Liver (tissue), 8 donors: ENCODE measurements at regions not wholly inside any gene's neighbourhood (a gene's known extent, or its start where the extent isn't known, plus 50 kb on each side); places are given as distances from the start of the nearest gene placed in this dataset.

ENCODE experiments used
- DNase-seq: peaks from one replicate; pipeline ENCODE4 v3.0.0-alpha.2; 2017; ENCODE audit warnings: low spot score
- H3K27ac ChIP-seq, 2 donors: one replicate each; pipeline ENCODE4 v1.7.0; 2013; ENCODE audit warnings: inconsistent platforms in 2 of 2, low read length in 2 of 2, control low read depth in 1 of 2, low read depth in 1 of 2, mild to moderate bottlenecking in 1 of 2
- H3K27me3 ChIP-seq, 4 donors: one replicate each; pipeline versions ENCODE4 v1.6.1 to v1.7.0; 2013; ENCODE audit warnings: low read length in 3 of 4, inconsistent platforms in 1 of 4, mild to moderate bottlenecking in 1 of 4, moderate library complexity in 1 of 4; ENCODE audit not compliant: control insufficient read depth in 4 of 4, insufficient read depth in 4 of 4
- H3K36me3 ChIP-seq, 4 donors: one replicate each; pipeline versions ENCODE4 v1.6.1 to v1.7.0; 2013; ENCODE audit warnings: low read length in 3 of 4, mild to moderate bottlenecking in 3 of 4, low read depth in 1 of 4, moderate library complexity in 1 of 4; ENCODE audit not compliant: control insufficient read depth in 4 of 4, insufficient read depth in 3 of 4
- H3K4me1 ChIP-seq, 4 donors: one replicate each; pipeline versions ENCODE4 v1.6.1 to v1.7.0; 2013; ENCODE audit warnings: low read length in 3 of 4, mild to moderate bottlenecking in 3 of 4, moderate library complexity in 1 of 4; ENCODE audit not compliant: control insufficient read depth in 4 of 4, insufficient read depth in 4 of 4
- H3K4me3 ChIP-seq, 3 donors: one replicate each; pipeline versions ENCODE4 v1.6.1 to v1.7.0; 2013; ENCODE audit warnings: low read length in 3 of 3, control low read depth in 1 of 3, low read depth in 1 of 3, mild to moderate bottlenecking in 1 of 3
- H3K9ac ChIP-seq, 2 donors: one replicate each; pipeline ENCODE4 v1.7.0; 2013; ENCODE audit warnings: low read length in 2 of 2, mild to moderate bottlenecking in 2 of 2, moderate library complexity in 2 of 2, control low read depth in 1 of 2, low read depth in 1 of 2
- H3K9me3 ChIP-seq, 4 donors: one replicate each; pipeline versions ENCODE4 v1.6.1 to v1.7.0; 2013; ENCODE audit warnings: low read length in 3 of 4; ENCODE audit not compliant: control insufficient read depth in 4 of 4
- ATF3 ChIP-seq: IDR thresholded peaks from 2 replicates; pipeline ENCODE4 v1.6.1; 2016; ENCODE audit warnings: antibody characterized with exemption
- CTCF ChIP-seq: fragments of 150-350 bp; IDR thresholded peaks from 2 replicates; pipeline ENCODE4 v1.5.1; 2017; ENCODE audit warnings: improper control_type of control experiment, low read depth, low read length; ENCODE audit not compliant: missing input control
- EGR1 ChIP-seq, 2 donors: IDR thresholded peaks; 2 replicates each; pipeline ENCODE4 v1.6.1; 2016 to 2018; ENCODE audit warnings: antibody characterized with exemption in 2 of 2, low read depth in 2 of 2
- FOXA1 ChIP-seq: IDR thresholded peaks from 2 replicates; pipeline ENCODE4 v1.6.1; 2016; ENCODE audit warnings: antibody characterized with exemption
- FOXA2 ChIP-seq: IDR thresholded peaks from 2 replicates; pipeline ENCODE4 v1.6.1; 2016; ENCODE audit warnings: antibody characterized with exemption
- GABPA ChIP-seq, 2 donors: IDR thresholded peaks in 1 of 2; conservative IDR thresholded peaks in 1 of 2; 2 replicates each; pipeline ENCODE4 v1.6.1; 2016; ENCODE audit warnings: antibody characterized with exemption in 2 of 2, mild to moderate bottlenecking in 1 of 2, moderate library complexity in 1 of 2
- HNF4A ChIP-seq, 2 donors: conservative IDR thresholded peaks; 2 replicates each; pipeline ENCODE4 v1.6.1; 2016; ENCODE audit warnings: antibody characterized with exemption in 2 of 2, mild to moderate bottlenecking in 2 of 2
- HNF4G ChIP-seq: IDR thresholded peaks from 2 replicates; pipeline ENCODE4 v1.6.1; 2016; ENCODE audit warnings: antibody characterized with exemption
- JUND ChIP-seq, 2 donors: IDR thresholded peaks; 2 replicates each; pipeline ENCODE4 v1.6.1; 2016; ENCODE audit warnings: antibody characterized with exemption in 2 of 2
- MAX ChIP-seq: IDR thresholded peaks from 2 replicates; pipeline ENCODE4 v1.6.1; 2016; ENCODE audit warnings: antibody characterized with exemption
- NR2F2 ChIP-seq: IDR thresholded peaks from 2 replicates; pipeline ENCODE4 v1.6.1; 2016; ENCODE audit warnings: antibody characterized with exemption
- RAD21 ChIP-seq, 2 donors: IDR thresholded peaks; 2 replicates each; pipeline ENCODE4 v1.6.1; 2016; ENCODE audit warnings: antibody characterized with exemption in 2 of 2, mild to moderate bottlenecking in 2 of 2
- REST ChIP-seq: IDR thresholded peaks from 2 replicates; pipeline ENCODE4 v1.6.1; 2016; ENCODE audit warnings: antibody characterized with exemption, mild to moderate bottlenecking
- RXRA ChIP-seq, 2 donors: IDR thresholded peaks; 2 replicates each; pipeline ENCODE4 v1.6.1; 2017 to 2018; ENCODE audit warnings: antibody characterized with exemption in 2 of 2, mild to moderate bottlenecking in 1 of 2
- TAF1 ChIP-seq: conservative IDR thresholded peaks from 2 replicates; pipeline ENCODE4 v1.6.1; 2016; ENCODE audit warnings: antibody characterized with exemption, mild to moderate bottlenecking
- YY1 ChIP-seq: IDR thresholded peaks from 2 replicates; pipeline ENCODE4 v1.6.1; 2016; ENCODE audit warnings: antibody characterized with exemption, mild to moderate bottlenecking
- ZBTB33 ChIP-seq: IDR thresholded peaks from 2 replicates; pipeline ENCODE4 v1.6.1; 2016; ENCODE audit warnings: antibody characterized with exemption
- WGBS: extraction: QIAGEN DNeasy Blood & Tissue Kit; methylation state at CpG from one replicate; pipeline ENCODE4 v1.1.7; 2013; 5-methylcytosine and 5-hydroxymethylcytosine counted together
- donor health status: healthy.
- donor health status: healthy.
- donor health status: healthy.
- donor health status: healthy.
- donor health status: healthy.

- TF ChIP-seq CTCF (no peak), ATF3 (no peak)
Observed at GRCh38 chr10:64090865-64091264, 569.7 kb downstream of the REEP3 start (continued).

GRCh38 chr10:64091897-64092296 lies 570.7 kb downstream of the REEP3 start:
- peak; percentile 37 for TF ChIP-seq CTCF
- no peak for TF ChIP-seq ZBTB33
- TF ChIP-seq RAD21 (IDR thresholded peaks at IDR 0.05): peak; percentile 80 to 82
- TF ChIP-seq EGR1 (IDR thresholded peaks at IDR 0.05; ENCODE audit: low read depth in 2 of 2): no peak
- no peaks in the 10 kb centered on the region for H3K36me3 ChIP-seq
- H3K27ac ChIP-seq: no peak overlapping the region
- H3K4me1 ChIP-seq: peaks cover 0 to 5% (median 2%) of the 10 kb centered on the region in 4 donors
- 27% methylated on average over 4 of the region's 4 CpGs for WGBS
- H3K4me3 ChIP-seq: no peak overlapping the region
- H3K9me3 ChIP-seq: no peaks in the 10 kb centered on the region
- DNase-seq: no peak
- no peak overlapping the region for H3K9ac ChIP-seq
- no peaks in the 10 kb centered on the region for H3K27me3 ChIP-seq

- Histone ChIP-seq H3K27ac (no peak overlapping the region), H3K36me3 (no peaks in the 10 kb centered on the region), H3K9ac (no peak overlapping the region), H3K4me1 (peaks cover 0 to 5% (median 2%) of the 10 kb centered on the region in 4 donors), H3K9me3 (no peaks in the 10 kb centered on the region), H3K27me3 (no peaks in the 10 kb centered on the region), H3K4me3 (no peak overlapping the region)
- no peak for DNase-seq
- 82% methylated on average over 3 of the region's 3 CpGs for WGBS
- TF ChIP-seq YY1 (no peak), HNF4G (no peak), GABPA (IDR thresholded peaks at IDR 0.05 in 1 of 2, conservative IDR thresholded peaks at IDR 0.05 in 1 of 2) (no peak), RAD21 (IDR thresholded peaks at IDR 0.05) (no peak), RXRA (IDR thresholded peaks at IDR 0.05) (no peak), TAF1 (no peak), JUND (IDR thresholded peaks at IDR 0.05) (no peak), MAX (no peak), NR2F2 (no peak), HNF4A (conservative IDR thresholded peaks at IDR 0.05) (no peak), FOXA1 (no peak), CTCF (no peak), FOXA2 (no peak), EGR1 (IDR thresholded peaks at IDR 0.05; ENCODE audit: low read depth in 2 of 2) (no peak), REST (no peak)
Observed at GRCh38 chr10:64093304-64093703, 572.1 kb downstream of the REEP3 start.
